GM06990 (cell line): ENCODE measurements at regions not wholly inside any gene's neighbourhood (a gene's known extent, or its start where the extent isn't known, plus 50 kb on each side); places are given as distances from the start of the nearest gene placed in this dataset.
A peak's percentile ranks its signal among the peaks of the same experiment; 100 is the strongest.

ENCODE experiments used
- DNase-seq: peaks from one replicate; pipeline ENCODE4 v3.0.0-alpha.2; 2011; ENCODE audit not compliant: insufficient read length; ENCODE audit errors: extremely low read depth
- H3K27me3 ChIP-seq: replicated peaks from 2 replicates; pipeline ENCODE4 v1.6.0; 2011; ENCODE audit warnings: low read length; ENCODE audit not compliant: control insufficient read depth, insufficient read depth
- H3K36me3 ChIP-seq: 2 replicates; pipeline ENCODE4 v1.5.1; 2011; ENCODE audit warnings: low read length; ENCODE audit not compliant: control insufficient read depth, insufficient read depth
- H3K4me3 ChIP-seq: replicated peaks from 2 replicates; pipeline ENCODE4 v1.5.1; 2011; ENCODE audit warnings: low read depth, mild to moderate bottlenecking, control low read depth, low read length
- TF ChIP-seq, protein P1 (sequence below): IDR thresholded peaks from 2 replicates; pipeline ENCODE4 v1.5.1; 2011; ENCODE audit warnings: low read length, control low read depth, mild to moderate bottlenecking, inconsistent platforms; ENCODE audit not compliant: insufficient read depth, poor library complexity, severe bottlenecking

DNA sequence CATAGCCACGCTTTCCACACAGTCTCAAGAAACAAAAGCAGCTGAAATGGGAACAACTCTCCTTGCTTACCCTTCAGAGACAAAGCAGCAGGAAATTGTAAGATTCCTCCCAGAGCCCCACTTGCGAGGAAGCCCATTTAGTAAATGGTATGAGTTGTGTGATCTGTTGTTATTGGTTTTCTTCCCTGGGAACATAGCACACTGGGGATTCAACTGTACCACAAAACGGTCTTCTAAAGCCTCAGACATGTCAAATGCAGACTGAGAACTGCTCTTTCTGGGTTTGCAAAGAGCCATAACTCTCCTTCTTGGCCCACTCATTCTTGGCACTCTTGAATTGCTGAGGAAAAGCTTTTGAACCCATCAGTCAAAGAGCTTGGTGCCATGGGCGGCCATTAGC is 101.0 kb upstream of the COL8A1 start:
- Histone ChIP-seq H3K36me3 (no peaks in the 10 kb centered on the region), H3K4me3 (no peak overlapping the region), H3K27me3 (no peaks in the 10 kb centered on the region)
- TF ChIP-seq, protein P1, sequence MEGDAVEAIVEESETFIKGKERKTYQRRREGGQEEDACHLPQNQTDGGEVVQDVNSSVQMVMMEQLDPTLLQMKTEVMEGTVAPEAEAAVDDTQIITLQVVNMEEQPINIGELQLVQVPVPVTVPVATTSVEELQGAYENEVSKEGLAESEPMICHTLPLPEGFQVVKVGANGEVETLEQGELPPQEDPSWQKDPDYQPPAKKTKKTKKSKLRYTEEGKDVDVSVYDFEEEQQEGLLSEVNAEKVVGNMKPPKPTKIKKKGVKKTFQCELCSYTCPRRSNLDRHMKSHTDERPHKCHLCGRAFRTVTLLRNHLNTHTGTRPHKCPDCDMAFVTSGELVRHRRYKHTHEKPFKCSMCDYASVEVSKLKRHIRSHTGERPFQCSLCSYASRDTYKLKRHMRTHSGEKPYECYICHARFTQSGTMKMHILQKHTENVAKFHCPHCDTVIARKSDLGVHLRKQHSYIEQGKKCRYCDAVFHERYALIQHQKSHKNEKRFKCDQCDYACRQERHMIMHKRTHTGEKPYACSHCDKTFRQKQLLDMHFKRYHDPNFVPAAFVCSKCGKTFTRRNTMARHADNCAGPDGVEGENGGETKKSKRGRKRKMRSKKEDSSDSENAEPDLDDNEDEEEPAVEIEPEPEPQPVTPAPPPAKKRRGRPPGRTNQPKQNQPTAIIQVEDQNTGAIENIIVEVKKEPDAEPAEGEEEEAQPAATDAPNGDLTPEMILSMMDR, result no peak
- DNase-seq, result no peak

DNA sequence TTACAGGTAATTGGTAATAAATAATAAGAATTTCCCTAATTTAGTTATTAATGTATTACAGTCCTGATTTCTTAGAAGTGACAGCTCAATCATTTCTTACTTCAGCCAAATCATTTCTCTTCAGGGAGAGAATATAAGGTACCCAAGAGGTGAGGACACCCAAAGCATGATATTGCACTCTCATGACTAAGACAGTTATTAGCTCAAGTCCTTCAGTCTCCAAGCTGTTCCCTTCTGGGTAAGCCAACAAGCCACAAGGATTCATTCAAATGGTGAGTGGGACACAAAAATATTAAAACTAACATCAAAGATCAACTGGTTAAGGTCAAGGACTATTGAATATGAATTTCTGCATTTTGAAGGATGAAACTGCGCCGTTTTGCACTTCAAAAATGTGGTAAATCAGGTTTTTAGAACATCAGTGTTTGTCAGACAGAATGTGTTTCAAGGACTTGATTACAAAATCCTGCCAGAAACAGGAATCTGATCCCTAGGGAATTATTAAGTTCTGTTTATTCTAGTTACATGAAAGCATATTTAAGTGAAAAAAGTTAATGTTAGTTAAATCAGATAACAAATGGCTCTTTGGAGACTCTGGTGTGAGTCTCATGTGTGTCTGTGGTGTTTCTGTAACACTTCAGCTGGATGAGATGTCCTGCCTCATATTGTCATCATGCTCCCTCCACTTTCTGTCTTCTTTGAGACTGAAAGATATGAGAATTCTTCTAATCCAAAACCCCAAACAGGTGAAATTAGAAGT is 101.7 kb upstream of the COL8A1 start:
- Histone ChIP-seq H3K36me3 (no peaks in the 10 kb centered on the region), H3K27me3 (no peaks in the 10 kb centered on the region), H3K4me3 (no peak overlapping the region)
- TF ChIP-seq, protein P1, result no peak
- DNase-seq, result no peak

DNA sequence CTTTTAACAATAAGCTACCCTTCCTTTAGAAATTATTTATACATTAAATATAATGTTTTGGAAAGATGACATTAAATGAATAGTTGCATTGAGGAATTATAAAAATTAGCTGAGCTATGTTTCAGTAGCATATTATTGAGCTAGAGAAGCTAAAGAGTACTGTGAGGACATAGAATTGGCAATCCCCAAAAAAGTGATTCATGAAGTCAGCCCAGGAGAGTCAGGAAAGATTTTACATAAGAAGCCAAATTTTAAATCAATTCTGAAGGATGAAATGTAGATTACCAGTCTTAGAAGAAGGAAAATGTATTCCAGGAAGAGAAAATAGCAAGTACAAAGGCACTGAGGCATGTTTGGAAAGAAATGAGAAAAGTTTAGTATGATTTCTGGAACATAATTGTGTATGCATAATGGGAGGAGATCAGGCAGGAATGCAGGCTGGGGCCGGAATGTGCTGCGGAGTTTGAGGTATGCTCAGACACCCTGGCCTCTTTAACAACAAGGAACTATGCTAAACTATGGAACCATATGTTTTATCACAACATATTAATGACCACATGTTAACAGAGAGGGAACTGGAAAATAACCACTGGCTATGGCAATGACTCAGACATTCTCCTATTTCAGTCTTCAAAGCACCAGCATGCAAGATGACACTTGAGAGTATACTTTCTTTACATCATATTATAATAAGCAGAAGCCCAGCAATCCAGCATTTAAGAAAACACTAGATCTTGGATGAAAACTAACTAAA is 103.3 kb upstream of the COL8A1 start:
- H3K4me3 ChIP-seq, result no peak overlapping the region
- no peaks in the 10 kb centered on the region for H3K36me3 ChIP-seq
- no peak for DNase-seq
- no peaks in the 10 kb centered on the region for H3K27me3 ChIP-seq
- TF ChIP-seq, protein P1, result no peak

DNA sequence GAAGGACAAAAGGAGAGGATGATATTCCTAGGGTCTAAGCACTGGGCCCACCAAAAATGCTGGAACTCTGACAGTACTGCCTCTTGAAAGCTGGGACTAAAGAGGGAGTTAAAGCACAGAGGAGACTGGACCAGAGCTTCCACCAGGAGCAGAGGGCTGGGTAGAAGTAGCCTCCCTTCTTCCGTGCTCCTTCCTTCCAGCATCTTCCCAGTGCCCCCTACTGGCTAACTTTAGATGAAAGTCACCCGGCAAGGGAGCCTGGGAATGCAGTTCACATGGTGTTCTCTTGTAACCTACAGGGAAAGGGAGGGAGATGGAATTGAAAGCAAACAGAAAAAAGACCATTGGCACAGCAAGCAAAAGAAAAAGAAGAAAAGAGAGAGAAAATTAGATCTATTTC is 106.1 kb upstream of the COL8A1 start:
- Histone ChIP-seq H3K36me3 (no peaks in the 10 kb centered on the region), H3K27me3 (no peaks in the 10 kb centered on the region), H3K4me3 (no peak overlapping the region)
- TF ChIP-seq, protein P1, result peak; percentile 81
- no peak for DNase-seq

DNA sequence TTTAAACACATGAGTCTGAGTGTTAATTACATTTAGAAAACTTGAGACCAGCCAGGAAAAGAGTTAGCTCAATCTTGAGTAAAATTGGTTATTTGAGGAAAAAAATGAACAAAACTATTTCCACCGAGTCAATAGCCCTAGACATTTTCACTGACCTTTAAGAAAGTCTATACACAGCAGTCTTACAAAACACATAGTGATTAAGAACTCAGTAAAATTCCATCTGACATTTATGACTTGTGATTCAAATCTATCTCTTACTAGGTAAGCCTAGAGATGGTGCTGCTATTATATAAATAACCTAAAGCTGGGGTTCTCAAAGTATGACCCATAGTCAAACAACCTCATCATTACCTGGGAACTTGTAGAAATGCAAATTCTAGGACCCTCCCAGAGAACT is 109.1 kb upstream of the COL8A1 start:
- Histone ChIP-seq H3K4me3 (no peak overlapping the region), H3K36me3 (no peaks in the 10 kb centered on the region), H3K27me3 (no peaks in the 10 kb centered on the region)
- DNase-seq, result no peak
- TF ChIP-seq, protein P1, result no peak
